Jurkat, Clone E6-1 (cell line): ENCODE measurements at regions not wholly inside any gene's neighbourhood (a gene's known extent, or its start where the extent isn't known, plus 50 kb on each side); places are given as distances from the start of the nearest gene placed in this dataset.
"Not testable (repeated sequence)": the region's sequence is repeated elsewhere in the genome, so short reads cannot be mapped to it uniquely, and the experiment has no call there.

Experiments
- DNase-seq: peaks from one replicate; pipeline ENCODE4 v3.0.0-alpha.2; 2011; ENCODE audit warnings: low read depth, low spot score
- H3K4me3 ChIP-seq: 2 replicates; pipeline ENCODE4 v1.5.1; 2011; ENCODE audit warnings: mild to moderate bottlenecking, low read length, control low read depth, moderate library complexity

DNA sequence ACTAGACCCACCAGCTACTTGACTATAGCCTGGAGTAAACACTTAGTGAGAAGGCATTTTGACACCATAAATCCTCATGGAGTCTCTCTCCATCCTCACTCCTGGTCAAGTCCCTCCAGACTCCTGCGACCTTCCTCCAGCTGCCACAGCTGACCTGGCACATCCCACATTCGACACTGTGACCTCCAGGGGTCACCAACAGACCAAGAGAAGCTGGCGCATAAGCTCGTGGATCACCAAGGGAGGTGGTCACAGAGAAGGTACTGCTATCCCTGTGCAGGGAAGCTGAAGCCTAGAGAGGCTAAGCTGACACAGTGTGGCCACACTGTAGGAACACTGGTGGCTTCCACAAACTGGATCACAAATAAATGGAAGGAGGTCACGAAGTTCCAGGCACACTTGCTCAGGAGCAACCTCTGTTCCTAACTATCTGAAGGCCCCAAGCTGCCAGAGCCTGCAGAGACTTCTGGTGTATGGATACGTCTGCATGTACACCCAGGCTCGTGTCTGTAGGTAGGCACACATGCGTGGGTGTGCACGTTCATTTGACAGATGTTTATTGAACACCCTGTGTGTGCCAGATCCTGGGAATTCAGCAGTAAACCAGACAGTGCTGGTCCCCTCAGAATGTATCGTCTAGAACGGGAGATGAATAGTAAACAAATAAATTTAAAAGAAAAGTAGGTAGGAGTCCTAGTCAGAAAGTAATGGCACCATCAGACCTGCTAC is 104.4 kb downstream of the C5orf15 start:
- no peak for DNase-seq
- no peak overlapping the region for H3K4me3 ChIP-seq

DNA sequence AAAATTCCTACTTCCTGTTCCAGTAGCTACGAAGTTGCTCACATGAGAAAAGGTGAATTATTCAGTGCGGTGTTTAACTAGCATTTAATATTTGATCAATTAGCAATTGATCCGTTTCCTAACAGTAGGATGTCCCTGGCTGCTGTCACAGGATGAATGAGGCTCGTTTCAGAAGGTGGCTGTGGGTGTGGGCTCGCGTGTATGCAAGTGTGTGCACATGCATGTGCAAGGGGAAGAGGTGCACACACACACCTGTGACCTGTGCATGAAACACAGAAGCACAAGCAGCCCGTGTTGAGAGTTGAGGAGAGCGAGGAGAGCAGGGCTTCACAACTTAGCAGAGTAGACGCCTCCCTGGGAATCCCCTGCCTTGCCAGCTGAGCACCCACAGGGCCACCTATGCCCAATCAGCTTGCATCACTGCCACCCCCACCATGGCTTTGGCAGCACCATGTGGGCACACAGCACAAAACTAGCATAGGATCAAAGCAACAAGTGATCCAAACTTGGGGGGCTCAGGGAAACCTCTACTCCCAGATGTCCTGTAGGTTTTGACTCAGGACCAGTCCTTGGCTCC is 107.2 kb downstream of the C5orf15 start:
- H3K4me3 ChIP-seq: no peak overlapping the region
- DNase-seq: no peak

DNA sequence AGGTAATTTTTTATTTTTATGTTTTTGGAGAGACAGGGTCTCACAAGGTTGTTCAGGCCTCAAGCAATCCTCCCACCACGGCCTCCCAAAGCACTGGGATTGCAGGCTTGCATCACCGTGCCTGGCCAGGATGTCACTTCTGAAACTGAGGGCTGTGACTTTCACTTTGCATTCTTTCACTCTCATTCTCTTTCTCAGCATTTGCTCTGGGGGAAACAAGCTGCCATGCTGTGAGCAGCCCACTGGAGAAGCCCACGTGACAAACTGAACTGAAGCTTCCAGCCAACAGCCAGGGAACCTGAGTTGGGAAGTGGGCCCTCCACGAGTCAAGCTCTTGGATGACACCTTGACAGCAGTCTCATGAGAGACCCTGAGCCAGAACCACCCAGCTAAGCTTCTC is 109.4 kb downstream of the C5orf15 start:
- DNase-seq: no peak
- H3K4me3 ChIP-seq: no peak overlapping the region

DNA sequence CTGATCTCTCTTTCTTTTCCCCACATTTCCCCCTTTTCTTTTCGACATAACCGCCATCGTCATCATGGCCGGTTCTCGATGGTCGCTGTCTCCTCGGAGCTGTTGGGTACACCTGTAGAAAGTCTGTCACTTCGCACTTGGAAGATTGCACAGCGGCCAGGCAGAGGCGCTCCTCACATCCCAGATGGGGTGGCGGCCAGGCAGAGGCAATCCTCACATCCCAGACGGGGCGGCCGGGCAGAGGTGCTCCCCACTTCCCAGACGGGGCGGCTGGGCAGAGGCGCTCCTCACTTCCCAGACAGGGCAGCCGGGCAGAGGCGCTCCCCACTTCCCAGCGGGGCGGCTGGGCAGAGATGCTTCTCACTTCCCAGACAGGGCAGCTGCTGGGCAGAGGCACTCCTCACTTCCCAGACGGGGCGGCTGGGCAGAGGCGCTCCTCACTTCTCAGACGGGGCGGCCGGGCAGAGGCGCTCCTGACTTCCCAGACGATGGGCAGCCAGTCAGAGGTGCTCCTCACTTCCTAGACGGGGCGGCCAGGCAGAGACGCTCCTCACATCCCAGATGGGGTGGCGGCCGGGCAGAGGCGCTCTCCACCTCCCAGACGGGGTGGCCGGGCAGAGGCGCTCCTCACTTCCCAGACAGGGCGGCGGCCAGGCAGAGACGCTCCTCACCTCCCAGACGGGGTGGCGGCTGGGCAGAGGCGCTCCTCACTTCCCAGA is 110.7 kb downstream of the C5orf15 start:
- not testable (repeated sequence) for H3K4me3 ChIP-seq, DNase-seq

DNA sequence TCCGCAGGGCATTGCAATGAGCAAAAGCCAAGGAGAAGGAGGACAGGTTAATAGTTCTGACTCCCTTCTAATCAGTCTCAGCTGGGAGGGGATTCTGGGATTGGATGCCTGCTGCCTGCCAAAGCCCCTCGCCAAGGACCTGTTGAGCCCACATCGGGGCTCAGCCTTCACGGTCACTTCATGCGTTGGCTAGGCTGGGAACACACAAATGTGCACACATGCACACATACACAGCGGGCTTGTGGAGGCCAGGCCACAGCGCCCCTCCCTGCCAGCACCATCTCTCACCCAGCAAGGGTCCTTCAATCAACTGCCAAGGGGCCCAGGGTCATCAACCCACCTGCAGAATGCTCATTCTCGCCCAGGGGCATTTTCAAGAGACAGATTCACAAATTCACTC is 113.9 kb downstream of the C5orf15 start:
- no peak overlapping the region for H3K4me3 ChIP-seq
- no peak for DNase-seq

DNA sequence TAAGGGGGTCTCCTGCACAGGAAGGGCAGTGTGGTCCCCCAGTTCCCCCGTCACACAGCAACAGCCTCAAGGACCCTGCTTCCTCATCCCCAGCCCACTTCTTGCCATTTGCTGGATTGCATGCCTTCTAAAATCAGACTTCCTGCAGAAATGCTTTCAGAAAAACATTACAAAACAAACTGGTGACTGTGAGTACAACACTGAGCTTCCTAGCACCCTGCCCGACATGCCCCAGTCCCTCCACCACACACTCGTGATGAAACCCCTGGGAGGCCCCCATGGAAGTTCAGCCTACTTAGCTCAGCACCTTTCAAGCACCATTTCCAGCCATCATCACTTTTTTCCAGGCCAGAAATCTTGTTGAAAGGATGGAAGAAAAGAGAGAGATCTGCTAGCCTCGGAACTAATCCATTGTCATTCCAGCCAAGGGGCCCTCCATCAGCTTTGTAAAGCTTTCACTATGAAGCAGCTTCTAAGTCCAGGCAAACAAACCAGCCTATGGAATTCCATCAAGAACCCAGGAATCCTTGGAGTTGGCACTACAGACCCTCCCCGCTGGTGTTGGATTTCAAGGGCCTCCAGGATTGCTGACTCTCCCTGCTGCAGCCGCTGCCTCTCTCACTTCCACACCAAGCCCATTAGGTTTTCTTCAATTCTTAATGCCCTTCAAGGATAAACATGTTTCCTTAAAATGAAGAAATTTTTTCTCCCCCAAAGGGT is 114.6 kb downstream of the C5orf15 start:
- no peak overlapping the region for H3K4me3 ChIP-seq

DNA sequence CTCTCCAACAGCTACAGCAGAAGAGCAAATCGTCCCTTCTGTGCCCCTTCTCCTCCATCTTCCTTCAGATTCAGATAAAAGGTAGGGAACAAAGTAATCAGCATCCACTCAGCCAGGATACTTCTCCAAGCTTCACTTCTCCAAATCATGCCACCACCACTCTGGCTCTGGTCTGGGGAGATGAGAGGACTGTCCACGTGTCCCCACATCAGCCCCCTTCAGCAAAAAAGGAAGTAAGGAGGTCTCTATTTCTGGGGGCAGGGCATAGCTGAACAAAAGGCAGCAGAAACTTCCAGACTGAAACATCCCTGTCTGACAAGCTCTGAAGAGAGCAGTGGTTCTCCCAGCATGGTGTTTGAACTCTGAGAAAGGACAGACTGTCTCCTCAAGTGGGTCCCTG is 116.9 kb downstream of the C5orf15 start:
- no peak overlapping the region for H3K4me3 ChIP-seq
- no peak for DNase-seq

More for the DNA sequence above, 114.6 kb downstream of the C5orf15 start:
- DNase-seq: no peak

DNA sequence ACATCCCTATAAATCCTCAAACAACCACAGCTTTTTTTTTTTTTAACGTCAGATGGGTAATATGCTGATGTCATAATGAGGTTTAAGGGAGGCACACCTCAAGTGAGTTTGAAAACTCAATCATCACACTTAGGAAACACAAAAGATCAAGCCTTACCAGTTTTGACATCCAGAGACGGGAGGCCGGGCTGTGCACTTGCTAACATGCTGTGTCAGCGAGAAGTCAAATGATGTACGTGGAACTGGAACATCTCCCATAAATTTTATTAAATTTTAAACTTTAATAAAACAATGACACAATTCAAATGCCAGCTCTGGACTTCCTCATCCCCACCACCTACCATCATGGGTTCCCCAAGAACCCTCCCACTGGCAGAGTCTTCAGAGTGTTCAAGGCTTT is 117.6 kb downstream of the C5orf15 start:
- H3K4me3 ChIP-seq: no peak overlapping the region
- no peak for DNase-seq

DNA sequence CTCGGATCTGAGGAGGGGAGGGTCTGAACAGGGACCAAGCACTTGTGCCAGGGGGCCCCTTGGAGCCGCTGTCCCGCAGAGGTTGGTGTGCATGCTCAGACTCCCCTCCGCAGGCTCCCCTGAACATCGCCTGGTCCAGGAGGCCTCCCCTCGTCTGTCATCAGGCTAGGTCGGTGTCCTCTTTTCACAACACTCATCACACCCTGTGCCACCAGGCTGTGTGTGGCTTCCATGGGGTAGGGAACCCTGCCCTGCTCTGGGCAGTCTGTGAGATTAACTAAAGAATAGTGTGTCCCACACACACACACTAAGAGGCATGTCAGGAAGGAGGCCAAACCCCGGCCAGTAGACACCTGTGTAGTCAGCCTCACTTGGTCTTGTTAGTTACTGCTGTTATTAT is 119.3 kb downstream of the C5orf15 start:
- DNase-seq: no peak
- H3K4me3 ChIP-seq: no peak overlapping the region

DNA sequence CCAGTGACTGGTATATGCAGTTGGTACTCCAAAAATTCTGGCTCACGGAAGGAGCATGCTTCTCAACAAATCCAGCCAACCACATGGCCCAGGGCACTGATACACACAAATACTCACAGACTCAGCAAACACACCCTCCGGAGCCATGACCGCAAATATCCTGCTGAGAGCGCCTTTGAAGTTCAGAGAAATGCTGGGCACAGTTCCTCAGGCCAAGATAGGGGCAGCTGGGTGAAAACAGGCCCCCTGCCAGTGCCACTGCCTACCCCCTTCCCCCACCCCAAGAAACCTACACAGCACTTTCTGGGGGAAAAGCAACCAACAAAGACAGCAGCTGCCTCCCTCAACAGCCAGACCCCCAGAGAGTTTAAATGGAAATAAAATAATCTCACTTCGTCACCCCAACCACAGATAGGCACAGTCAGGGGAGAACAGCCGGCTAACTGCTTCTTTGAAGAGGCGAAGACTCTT is 120.0 kb downstream of the C5orf15 start:
- no peak for DNase-seq

DNA sequence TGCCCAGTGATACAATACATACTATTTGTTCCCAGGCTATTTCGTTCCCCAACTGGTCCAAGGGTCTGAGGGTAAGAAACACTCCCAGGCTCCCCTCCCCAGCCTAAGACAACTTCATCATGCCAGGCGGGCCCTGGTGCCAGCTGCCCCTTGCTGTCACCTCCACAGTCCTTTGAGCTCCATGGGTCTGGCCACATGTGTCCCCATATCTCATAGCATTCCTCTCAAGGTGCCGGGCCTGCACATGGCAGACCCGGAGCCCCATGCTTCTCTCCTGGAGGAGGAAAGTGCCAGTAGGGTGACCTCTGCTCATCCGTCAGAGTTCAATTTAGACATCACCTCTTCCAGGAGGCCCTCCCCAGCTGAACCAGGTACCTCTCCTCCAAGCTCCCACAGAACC is 120.5 kb downstream of the C5orf15 start:
- DNase-seq: no peak
- no peak overlapping the region for H3K4me3 ChIP-seq

More for the DNA sequence above, 120.0 kb downstream of the C5orf15 start:
- H3K4me3 ChIP-seq: no peak overlapping the region

DNA sequence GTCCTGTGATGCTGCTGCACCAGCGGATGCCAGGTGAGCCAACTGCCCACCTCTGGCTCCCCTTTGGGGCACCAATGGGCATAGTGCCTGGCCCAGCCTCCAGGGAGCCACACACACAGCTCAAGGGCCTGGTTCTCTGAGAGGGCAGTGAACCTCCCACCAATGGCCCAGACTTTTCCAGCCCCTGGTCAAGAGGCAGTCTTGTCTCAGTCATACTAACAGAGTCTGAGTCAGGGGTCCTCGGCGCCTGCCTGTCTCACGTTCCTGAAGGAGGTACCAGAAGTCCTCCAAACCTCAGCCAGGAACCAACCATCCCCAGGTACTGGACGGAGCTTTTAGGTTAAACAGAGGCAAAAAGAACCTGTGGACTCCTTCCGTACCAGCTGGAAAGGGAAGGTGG is 121.1 kb downstream of the C5orf15 start:
- H3K4me3 ChIP-seq: no peak overlapping the region

DNA sequence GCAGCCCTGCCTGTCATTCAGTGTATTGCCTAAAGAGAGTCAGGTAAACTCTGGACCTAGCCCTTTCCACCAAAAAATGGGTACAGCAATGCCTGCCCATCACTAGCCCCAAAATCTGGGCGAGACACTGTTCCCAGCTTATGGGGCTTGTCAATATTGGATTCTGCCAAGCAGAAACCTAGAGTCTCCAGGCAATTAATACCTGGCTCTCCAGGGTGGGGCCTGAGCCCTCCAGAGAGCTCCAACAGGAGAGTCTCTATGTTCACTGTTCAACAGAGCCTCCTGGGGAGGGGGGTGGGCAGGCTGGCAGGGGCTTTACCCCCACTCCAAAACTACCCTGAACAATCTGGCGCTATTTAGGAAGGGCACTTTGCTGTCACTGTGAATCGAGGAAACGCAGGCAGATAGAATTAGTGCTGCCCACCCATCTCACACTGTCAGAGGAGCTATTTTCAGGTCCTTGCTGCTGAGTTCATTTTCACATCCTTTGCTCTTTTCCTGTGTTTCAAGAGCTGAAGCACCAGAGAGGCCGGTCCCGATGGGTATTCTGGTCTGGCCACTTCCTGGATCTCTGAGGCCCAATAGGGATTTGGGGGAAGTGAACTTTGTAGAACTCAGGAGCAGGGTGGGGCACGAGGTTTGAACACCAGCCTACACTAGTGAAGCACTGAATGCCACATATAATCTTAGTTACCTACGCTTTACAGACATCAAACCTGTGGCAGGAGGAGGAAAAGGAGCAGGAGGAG is 121.8 kb downstream of the C5orf15 start:
- no peak for DNase-seq
- H3K4me3 ChIP-seq: no peak overlapping the region

More for the DNA sequence above, 121.1 kb downstream of the C5orf15 start:
- no peak for DNase-seq

DNA sequence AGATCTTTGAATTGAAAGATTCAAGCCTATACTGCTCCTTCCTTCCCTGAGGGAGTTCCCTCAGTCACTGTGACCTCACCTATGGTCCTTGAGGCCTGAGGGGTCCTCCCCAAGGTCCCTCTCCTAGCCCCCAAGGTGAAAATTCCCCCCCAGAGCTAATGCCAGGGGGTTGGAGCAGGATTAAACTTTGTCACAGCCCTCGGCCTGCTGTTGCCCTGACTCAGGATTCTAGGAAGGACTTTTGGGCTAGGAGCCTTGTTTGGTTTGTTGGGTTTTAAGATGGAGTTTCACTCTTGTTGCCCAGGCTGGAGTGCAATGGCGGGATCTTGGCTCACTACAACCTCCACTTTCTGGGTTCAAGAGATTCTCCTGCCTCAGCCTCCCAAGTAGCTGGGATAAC is 123.2 kb downstream of the C5orf15 start:
- no peak for DNase-seq
- no peak overlapping the region for H3K4me3 ChIP-seq

DNA sequence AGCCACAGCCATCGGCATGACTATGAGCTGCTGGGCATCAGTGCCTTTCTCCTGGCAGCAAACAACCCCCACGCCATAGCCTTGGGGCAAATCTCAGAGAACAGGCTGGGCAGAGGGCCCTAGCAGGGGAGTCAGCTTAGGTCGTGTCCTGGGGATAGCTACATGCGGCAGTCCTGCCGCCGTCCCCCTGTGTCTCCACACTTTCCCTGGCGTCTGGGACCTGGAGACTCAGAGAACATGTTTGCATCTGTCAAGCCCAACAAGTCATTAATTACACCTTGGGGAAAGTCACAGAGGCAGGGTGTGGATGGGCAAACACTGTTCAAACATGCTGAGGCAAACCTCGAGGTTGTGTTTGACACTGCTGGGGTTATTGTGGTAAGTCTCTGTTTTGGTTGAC is 123.6 kb downstream of the C5orf15 start:
- no peak overlapping the region for H3K4me3 ChIP-seq
- no peak for DNase-seq

DNA sequence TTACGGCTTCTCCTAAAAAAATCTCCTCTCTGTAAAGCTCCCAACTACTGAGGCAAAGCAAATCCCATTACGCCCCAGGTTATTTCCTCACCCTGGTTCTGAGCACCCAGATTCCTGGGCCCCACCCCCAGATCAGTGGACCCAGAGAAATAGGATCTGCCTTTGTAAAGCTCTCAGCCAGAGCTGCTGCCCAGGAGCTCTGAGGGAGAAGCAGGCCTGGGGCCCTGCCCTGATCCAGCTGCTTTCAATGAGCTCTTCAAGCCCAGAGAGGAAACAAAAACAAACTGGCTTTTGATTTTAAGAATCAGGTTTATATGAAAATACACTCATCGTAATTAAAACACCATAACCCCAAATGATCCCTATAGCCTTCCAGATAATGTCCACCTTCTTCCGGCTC is 124.5 kb downstream of the C5orf15 start:
- no peak overlapping the region for H3K4me3 ChIP-seq
- no peak for DNase-seq

DNA sequence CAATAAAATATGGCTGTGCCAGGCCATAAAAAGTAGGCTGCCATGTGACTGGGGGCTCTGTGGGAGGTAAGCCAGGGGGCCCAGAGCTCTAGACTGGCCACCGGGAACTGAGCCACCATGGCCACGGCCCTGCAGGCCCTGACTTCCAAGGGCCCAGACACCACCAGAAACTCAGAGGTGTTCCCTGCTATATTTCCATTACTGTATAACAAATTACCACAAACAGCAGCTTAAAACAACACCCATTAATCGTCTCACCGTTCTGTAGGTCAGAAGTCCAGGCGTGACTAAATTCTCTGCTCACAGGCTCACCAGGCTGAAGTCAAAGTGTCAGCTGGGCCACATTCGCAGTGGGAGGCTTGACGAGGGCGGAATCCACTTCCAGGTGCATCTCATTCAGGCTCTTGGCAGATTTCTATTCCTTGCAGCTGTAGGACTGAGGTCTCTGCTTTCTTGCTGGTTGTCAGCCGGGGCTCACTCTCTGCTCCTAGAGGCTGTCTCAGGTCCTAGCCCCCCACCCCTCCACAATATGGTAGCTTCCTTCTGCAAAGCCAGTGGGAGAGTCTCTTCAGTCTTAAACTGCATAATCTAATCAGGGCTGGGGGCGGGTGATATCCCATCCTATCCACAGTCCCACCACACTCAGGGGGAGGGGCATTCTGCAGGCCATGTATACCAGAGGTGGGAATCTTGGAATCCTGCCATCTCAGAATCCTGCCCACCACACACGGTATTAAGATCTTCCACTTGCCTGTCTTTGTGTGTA is 125.4 kb downstream of the C5orf15 start:
- no peak for DNase-seq
- no peak overlapping the region for H3K4me3 ChIP-seq
